H9 (cell line): ENCODE measurements at regions not wholly inside any gene's neighbourhood (a gene's known extent, or its start where the extent isn't known, plus 50 kb on each side); places are given as distances from the start of the nearest gene placed in this dataset.

Source experiments
- DNase-seq: peaks from one replicate; pipeline ENCODE4 v3.0.0-alpha.2; 2017
- H2AFZ ChIP-seq: one replicate; pipeline ENCODE4 v1.6.1; 2013; ENCODE audit warnings: mild to moderate bottlenecking, low read length, control low read depth, moderate library complexity
- H2AK5ac ChIP-seq: 2 replicates; pipeline ENCODE4 v1.6.1; 2013; ENCODE audit warnings: low read length, control low read depth, mixed read lengths; ENCODE audit not compliant: insufficient read length
- H2BK120ac ChIP-seq: one replicate; pipeline ENCODE4 v1.6.1; 2013; ENCODE audit warnings: low read depth, mild to moderate bottlenecking, low read length, control low read depth, inconsistent platforms; ENCODE audit not compliant: poor library complexity, severe bottlenecking
- H2BK12ac ChIP-seq: 2 replicates; pipeline ENCODE4 v1.6.1; 2013; ENCODE audit warnings: low read length, control low read depth, mixed read lengths, low read depth; ENCODE audit not compliant: insufficient read length
- H2BK15ac ChIP-seq: 2 replicates; pipeline ENCODE4 v1.6.1; 2013; ENCODE audit warnings: low read depth, low read length, control low read depth
- H2BK20ac ChIP-seq: one replicate; pipeline ENCODE4 v1.6.1; 2013; ENCODE audit warnings: low read depth, mild to moderate bottlenecking, low read length, control low read depth, inconsistent platforms; ENCODE audit not compliant: poor library complexity, severe bottlenecking
- H2BK5ac ChIP-seq: 2 replicates; pipeline ENCODE4 v1.6.1; 2013; ENCODE audit warnings: low read length, control low read depth, mixed read lengths; ENCODE audit not compliant: insufficient read length
- H3K14ac ChIP-seq: 2 replicates; pipeline ENCODE4 v1.6.1; 2013; ENCODE audit warnings: low read length, control low read depth; ENCODE audit not compliant: insufficient read depth
- H3K18ac ChIP-seq: 2 replicates; pipeline ENCODE4 v1.6.1; 2013; ENCODE audit warnings: low read depth, mild to moderate bottlenecking, mixed read lengths, low read length, control low read depth; ENCODE audit not compliant: insufficient read length
- H3K23ac ChIP-seq: 2 replicates; pipeline ENCODE4 v1.6.1; 2013; ENCODE audit warnings: low read length, control low read depth, mixed read lengths, low read depth; ENCODE audit not compliant: insufficient read length
- H3K23me2 ChIP-seq: 2 replicates; pipeline ENCODE4 v1.6.1; 2013; ENCODE audit warnings: low read depth, mild to moderate bottlenecking, mixed read lengths, low read length, control low read depth; ENCODE audit not compliant: insufficient read length, poor library complexity, severe bottlenecking
- H3K27ac ChIP-seq: 2 replicates; pipeline ENCODE4 v1.5.1; 2013; ENCODE audit warnings: low read length, control low read depth, mixed read lengths, low read depth; ENCODE audit not compliant: insufficient read length
- H3K27me3 ChIP-seq: 2 replicates; pipeline ENCODE4 v1.6.1; 2013; ENCODE audit warnings: low read length, control low read depth, inconsistent platforms; ENCODE audit not compliant: insufficient read depth
- H3K4ac ChIP-seq: 2 replicates; pipeline ENCODE4 v1.6.1; 2013; ENCODE audit warnings: low read depth, mild to moderate bottlenecking, control low read depth, inconsistent platforms, low read length, moderate library complexity
- H3K4me1 ChIP-seq: 2 replicates; pipeline ENCODE4 v1.6.1; 2013; ENCODE audit warnings: low read length, control low read depth, inconsistent platforms; ENCODE audit not compliant: insufficient read depth
- H3K4me2 ChIP-seq: 2 replicates; pipeline ENCODE4 v1.6.1; 2013; ENCODE audit warnings: low read length, control low read depth, mixed read lengths; ENCODE audit not compliant: insufficient read length, insufficient read depth
- H3K56ac ChIP-seq: 2 replicates; pipeline ENCODE4 v1.6.1; 2013; ENCODE audit warnings: low read depth, mild to moderate bottlenecking, mixed read lengths, low read length, control low read depth; ENCODE audit not compliant: insufficient read length
- H3K79me1 ChIP-seq: 2 replicates; pipeline ENCODE4 v1.6.1; 2013; ENCODE audit warnings: low read depth, mild to moderate bottlenecking, moderate library complexity, low read length, control low read depth, inconsistent platforms; ENCODE audit not compliant: insufficient read depth, poor library complexity, severe bottlenecking
- H3K79me2 ChIP-seq: 2 replicates; pipeline ENCODE4 v1.6.1; 2013; ENCODE audit warnings: low read length, control low read depth, inconsistent platforms; ENCODE audit not compliant: insufficient read depth
- H3K9ac ChIP-seq: 2 replicates; pipeline ENCODE4 v1.6.1; 2013; ENCODE audit warnings: low read length, control low read depth, mixed read lengths; ENCODE audit not compliant: insufficient read length; ENCODE audit errors: extremely low read depth
- H3K9me3 ChIP-seq: one replicate; pipeline ENCODE4 v1.6.1; 2013; ENCODE audit warnings: low read depth, low read length, inconsistent platforms; ENCODE audit not compliant: control insufficient read depth
- H3T11ph ChIP-seq: one replicate; pipeline ENCODE4 v1.6.1; 2013; ENCODE audit warnings: mild to moderate bottlenecking, low read length, control low read depth, inconsistent platforms
- H4K20me1 ChIP-seq: one replicate; pipeline ENCODE4 v1.6.1; 2013; ENCODE audit not compliant: control insufficient read depth, insufficient read length, insufficient read depth
- H4K5ac ChIP-seq: 2 replicates; pipeline ENCODE4 v1.6.1; 2013; ENCODE audit warnings: low read depth, mild to moderate bottlenecking, mixed read lengths, low read length, control low read depth; ENCODE audit not compliant: insufficient read length
- H4K8ac ChIP-seq: replicated peaks from 2 replicates; pipeline ENCODE4 v1.6.1; 2013; ENCODE audit warnings: low read length, control low read depth, mixed read lengths, low read depth; ENCODE audit not compliant: insufficient read length
- H4K91ac ChIP-seq: 2 replicates; pipeline ENCODE4 v1.6.1; 2013; ENCODE audit warnings: low read depth, mild to moderate bottlenecking, moderate library complexity, mixed read lengths, low read length, control low read depth; ENCODE audit not compliant: insufficient read length
- H3K27ac Mint-ChIP-seq, 3 experiments: 2 replicates in 2 of 3; 3 replicates in 1 of 3; pipeline ENCODE4 v1.8.0; 2020 to 2021; ENCODE audit warnings: mixed read lengths in 3 of 3, mild to moderate bottlenecking in 1 of 3, moderate library complexity in 1 of 3
- H3K27me3 Mint-ChIP-seq: 2 replicates; pipeline ENCODE4 v1.8.0; 2021; ENCODE audit warnings: low read depth, mild to moderate bottlenecking, moderate library complexity, mixed read lengths
- H3K36me3 Mint-ChIP-seq, 3 experiments: 2 replicates in 2 of 3; 3 replicates in 1 of 3; pipeline ENCODE4 v1.8.0; 2020 to 2021; ENCODE audit warnings: low read depth in 3 of 3, mixed read lengths in 3 of 3; ENCODE audit not compliant: insufficient read depth in 1 of 3
- H3K4me1 Mint-ChIP-seq, 2 experiments: 2 replicates each; pipeline ENCODE4 v1.8.0; 2020; ENCODE audit warnings: mixed read lengths in 2 of 2
- H3K4me3 Mint-ChIP-seq, 2 experiments: 2 replicates in 1 of 2; 3 replicates in 1 of 2; pipeline ENCODE4 v1.8.0; 2020 to 2021; ENCODE audit warnings: mild to moderate bottlenecking in 2 of 2, mixed read lengths in 2 of 2, moderate library complexity in 1 of 2
- H3K9me3 Mint-ChIP-seq, 2 experiments: 2 replicates in 1 of 2; 3 replicates in 1 of 2; pipeline ENCODE4 v1.8.0; 2020; ENCODE audit warnings: mild to moderate bottlenecking in 2 of 2, mixed read lengths in 2 of 2, moderate library complexity in 1 of 2
- WGBS: extraction: QIAGEN DNeasy Blood & Tissue Kit; methylation state at CpG from one replicate; pipeline ENCODE4 v1.1.7; 2013; ENCODE audit warnings: missing lambda C conversion rate, low lambda C conversion rate, mixed read lengths; ENCODE audit not compliant: insufficient read length; ENCODE audit errors: extremely low coverage; 5-methylcytosine and 5-hydroxymethylcytosine counted together
- TF ChIP-seq, protein P1 (sequence below): fragments of 200-600 bp; sonication (generic); conservative IDR thresholded peaks from 3 replicates; pipeline ENCODE4 v1.8.0; 2021; ENCODE audit warnings: antibody characterized with exemption, mild to moderate bottlenecking

DNA sequence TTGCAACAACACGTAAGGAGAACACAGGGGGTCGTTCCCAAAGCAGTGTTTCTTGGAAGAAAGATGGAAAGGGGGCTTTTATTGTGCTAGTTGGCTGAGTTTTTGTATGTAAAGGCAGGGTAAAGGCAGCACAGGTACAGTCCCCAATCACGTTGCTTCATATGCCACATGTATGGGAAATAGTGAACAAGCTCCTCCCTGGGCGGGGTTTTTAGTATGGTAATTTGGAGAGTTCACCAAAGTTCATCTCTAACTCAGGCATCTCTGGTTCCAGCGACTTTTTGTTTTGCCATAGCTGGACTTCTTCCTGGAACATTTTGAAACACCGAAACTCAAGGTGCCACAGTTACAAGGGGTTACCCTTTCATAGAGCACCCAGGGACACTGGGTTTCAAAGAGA is 133.9 kb downstream of the CAAP1 start:
- H3K9ac ChIP-seq = no peak overlapping the region
- H3K9me3 ChIP-seq = no peaks in the 10 kb centered on the region
- H3K4me1 ChIP-seq = peaks cover 10% of the 10 kb centered on the region
- H3K27me3 Mint-ChIP-seq = no peaks in the 10 kb centered on the region
- no peak overlapping the region for H4K5ac ChIP-seq
- no peak overlapping the region for H2BK5ac ChIP-seq
- H3K27ac Mint-ChIP-seq = no peak overlapping the region
- no peaks in the 10 kb centered on the region for H3K27me3 ChIP-seq
- H3K4me1 Mint-ChIP-seq = peaks cover 35% of the 10 kb centered on the region in 2 experiments
- no peak overlapping the region for H2AFZ ChIP-seq
- H2BK20ac ChIP-seq = no peak overlapping the region
- no peak overlapping the region for H2BK15ac ChIP-seq
- no peak overlapping the region for H4K8ac ChIP-seq
- H2AK5ac ChIP-seq = no peak overlapping the region
- H4K20me1 ChIP-seq = no peaks in the 10 kb centered on the region
- no peak overlapping the region for H2BK12ac ChIP-seq
- H3K56ac ChIP-seq = no peak overlapping the region
- no peak overlapping the region for H3K27ac ChIP-seq
- no peak overlapping the region for H3K23ac ChIP-seq
- DNase-seq = no peak
- no peak overlapping the region for H4K91ac ChIP-seq
- H3K79me1 ChIP-seq = no peaks in the 10 kb centered on the region
- H2BK120ac ChIP-seq = no peak overlapping the region
- H3K4me3 Mint-ChIP-seq = no peak overlapping the region
- TF ChIP-seq, protein P1, sequence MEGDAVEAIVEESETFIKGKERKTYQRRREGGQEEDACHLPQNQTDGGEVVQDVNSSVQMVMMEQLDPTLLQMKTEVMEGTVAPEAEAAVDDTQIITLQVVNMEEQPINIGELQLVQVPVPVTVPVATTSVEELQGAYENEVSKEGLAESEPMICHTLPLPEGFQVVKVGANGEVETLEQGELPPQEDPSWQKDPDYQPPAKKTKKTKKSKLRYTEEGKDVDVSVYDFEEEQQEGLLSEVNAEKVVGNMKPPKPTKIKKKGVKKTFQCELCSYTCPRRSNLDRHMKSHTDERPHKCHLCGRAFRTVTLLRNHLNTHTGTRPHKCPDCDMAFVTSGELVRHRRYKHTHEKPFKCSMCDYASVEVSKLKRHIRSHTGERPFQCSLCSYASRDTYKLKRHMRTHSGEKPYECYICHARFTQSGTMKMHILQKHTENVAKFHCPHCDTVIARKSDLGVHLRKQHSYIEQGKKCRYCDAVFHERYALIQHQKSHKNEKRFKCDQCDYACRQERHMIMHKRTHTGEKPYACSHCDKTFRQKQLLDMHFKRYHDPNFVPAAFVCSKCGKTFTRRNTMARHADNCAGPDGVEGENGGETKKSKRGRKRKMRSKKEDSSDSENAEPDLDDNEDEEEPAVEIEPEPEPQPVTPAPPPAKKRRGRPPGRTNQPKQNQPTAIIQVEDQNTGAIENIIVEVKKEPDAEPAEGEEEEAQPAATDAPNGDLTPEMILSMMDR = no peak
- no CpG with 5 or more reads among the region's 6 CpGs for WGBS
- no peaks in the 10 kb centered on the region for H3K9me3 Mint-ChIP-seq
- H3T11ph ChIP-seq = no peak overlapping the region
- H3K23me2 ChIP-seq = no peaks in the 10 kb centered on the region
- H3K79me2 ChIP-seq = no peaks in the 10 kb centered on the region
- no peak overlapping the region for H3K18ac ChIP-seq
- no peak overlapping the region for H3K4ac ChIP-seq
- no peak overlapping the region for H3K4me2 ChIP-seq
- H3K36me3 Mint-ChIP-seq = no peaks in the 10 kb centered on the region
- H3K14ac ChIP-seq = no peak overlapping the region
